ENCODE measurements at regions not wholly inside any gene's neighbourhood (a gene's known extent, or its start where the extent isn't known, plus 50 kb on each side); places are given as distances from the start of the nearest gene placed in this dataset.

GRCh38 chr16:9549487-9549886 lies 458.0 kb downstream of the HAPSTR1 start:
- peaks cover 5% of the 10 kb centered on the region for H3K4me1 Mint-ChIP-seq (ENCODE audit: low read depth)
- TF ChIP-seq CTCF (IDR thresholded peaks at IDR 0.05; ENCODE audit: unreplicated experiment): no peak
- no peaks in the 10 kb centered on the region for H3K27me3 Mint-ChIP-seq
- H3K4me3 Mint-ChIP-seq (ENCODE audit: low read depth): no peak overlapping the region
- DNase-seq (ENCODE audit: low spot score, unreplicated experiment): no peak
- no peaks in the 10 kb centered on the region for H3K36me3 Mint-ChIP-seq (ENCODE audit: insufficient read depth)
- peaks cover 8% of the 10 kb centered on the region for H3K9me3 Mint-ChIP-seq (ENCODE audit: low read depth)
- no peak overlapping the region for H3K27ac Mint-ChIP-seq

- TF ChIP-seq CTCF (IDR thresholded peaks at IDR 0.05; ENCODE audit: unreplicated experiment): no peak
- DNase-seq (ENCODE audit: low spot score, unreplicated experiment): no peak
- H3K36me3 Mint-ChIP-seq (ENCODE audit: insufficient read depth): no peaks in the 10 kb centered on the region
- no peaks in the 10 kb centered on the region for H3K27me3 Mint-ChIP-seq
- H3K9me3 Mint-ChIP-seq (ENCODE audit: low read depth): peaks cover 5% of the 10 kb centered on the region
- no peak overlapping the region for H3K4me3 Mint-ChIP-seq (ENCODE audit: low read depth)
- H3K27ac Mint-ChIP-seq: no peak overlapping the region
- H3K4me1 Mint-ChIP-seq (ENCODE audit: low read depth): no peaks in the 10 kb centered on the region
These were observed 463.6 kb downstream of the HAPSTR1 start for GRCh38 chr16:9555051-9555450.

- no peak for TF ChIP-seq CTCF (IDR thresholded peaks at IDR 0.05; ENCODE audit: unreplicated experiment)
- Mint-ChIP-seq H3K4me1 (ENCODE audit: low read depth) (no peaks in the 10 kb centered on the region), H3K27me3 (no peaks in the 10 kb centered on the region), H3K27ac (no peak overlapping the region), H3K36me3 (ENCODE audit: insufficient read depth) (no peaks in the 10 kb centered on the region), H3K9me3 (ENCODE audit: low read depth) (peaks cover 5% of the 10 kb centered on the region), H3K4me3 (ENCODE audit: low read depth) (no peak overlapping the region)
- no peak for DNase-seq (ENCODE audit: low spot score, unreplicated experiment)
These were observed 465.7 kb downstream of the HAPSTR1 start for GRCh38 chr16:9556949-9557665.

- DNase-seq (ENCODE audit: low spot score, unreplicated experiment): no peak
- Mint-ChIP-seq H3K9me3 (ENCODE audit: low read depth) (peaks cover 5% of the 10 kb centered on the region), H3K4me3 (ENCODE audit: low read depth) (no peak overlapping the region), H3K27me3 (no peaks in the 10 kb centered on the region), H3K36me3 (ENCODE audit: insufficient read depth) (no peaks in the 10 kb centered on the region), H3K27ac (no peak overlapping the region), H3K4me1 (ENCODE audit: low read depth) (no peaks in the 10 kb centered on the region)
- no peak for TF ChIP-seq CTCF (IDR thresholded peaks at IDR 0.05; ENCODE audit: unreplicated experiment)
These were observed 466.3 kb downstream of the HAPSTR1 start for GRCh38 chr16:9557713-9558112.

GRCh38 chr16:9566099-9566498 lies 474.7 kb downstream of the HAPSTR1 start:
- Mint-ChIP-seq H3K36me3 (ENCODE audit: insufficient read depth) (no peaks in the 10 kb centered on the region), H3K27ac (no peak overlapping the region), H3K9me3 (ENCODE audit: low read depth) (peaks cover 2% of the 10 kb centered on the region), H3K4me1 (ENCODE audit: low read depth) (peaks cover 2% of the 10 kb centered on the region), H3K27me3 (no peaks in the 10 kb centered on the region), H3K4me3 (ENCODE audit: low read depth) (no peak overlapping the region)
- TF ChIP-seq CTCF (IDR thresholded peaks at IDR 0.05; ENCODE audit: unreplicated experiment): no peak
- no peak for DNase-seq (ENCODE audit: low spot score, unreplicated experiment)
